Panc1 (cell line): ENCODE measurements at regions not wholly inside any gene's neighbourhood (a gene's known extent, or its start where the extent isn't known, plus 50 kb on each side); places are given as distances from the start of the nearest gene placed in this dataset.

Source experiments
- POLR2AphosphoS5 ChIP-seq: IDR thresholded peaks from 2 replicates; pipeline ENCODE4 v1.6.1; 2012; ENCODE audit warnings: mild to moderate bottlenecking, low read depth, low read length, moderate library complexity
- REST ChIP-seq, 2 experiments: IDR thresholded peaks; 2 replicates each; pipeline ENCODE4 v1.6.1; 2011 to 2012; ENCODE audit warnings: low read depth in 2 of 2, control low read depth in 1 of 2, low read length in 1 of 2, mild to moderate bottlenecking in 1 of 2, moderate library complexity in 1 of 2; ENCODE audit not compliant: insufficient read depth in 1 of 2
- SIN3A ChIP-seq: IDR thresholded peaks from 2 replicates; pipeline ENCODE4 v1.6.1; 2012; ENCODE audit warnings: low read depth, mild to moderate bottlenecking, low read length, moderate library complexity, borderline replicate concordance; ENCODE audit not compliant: insufficient read depth
- TF ChIP-seq, protein P1 (sequence below): fragments of 450-650 bp; IDR thresholded peaks from 2 replicates; pipeline ENCODE4 v1.5.1; 2017; ENCODE audit warnings: mild to moderate bottlenecking

- TF ChIP-seq, protein P1, sequence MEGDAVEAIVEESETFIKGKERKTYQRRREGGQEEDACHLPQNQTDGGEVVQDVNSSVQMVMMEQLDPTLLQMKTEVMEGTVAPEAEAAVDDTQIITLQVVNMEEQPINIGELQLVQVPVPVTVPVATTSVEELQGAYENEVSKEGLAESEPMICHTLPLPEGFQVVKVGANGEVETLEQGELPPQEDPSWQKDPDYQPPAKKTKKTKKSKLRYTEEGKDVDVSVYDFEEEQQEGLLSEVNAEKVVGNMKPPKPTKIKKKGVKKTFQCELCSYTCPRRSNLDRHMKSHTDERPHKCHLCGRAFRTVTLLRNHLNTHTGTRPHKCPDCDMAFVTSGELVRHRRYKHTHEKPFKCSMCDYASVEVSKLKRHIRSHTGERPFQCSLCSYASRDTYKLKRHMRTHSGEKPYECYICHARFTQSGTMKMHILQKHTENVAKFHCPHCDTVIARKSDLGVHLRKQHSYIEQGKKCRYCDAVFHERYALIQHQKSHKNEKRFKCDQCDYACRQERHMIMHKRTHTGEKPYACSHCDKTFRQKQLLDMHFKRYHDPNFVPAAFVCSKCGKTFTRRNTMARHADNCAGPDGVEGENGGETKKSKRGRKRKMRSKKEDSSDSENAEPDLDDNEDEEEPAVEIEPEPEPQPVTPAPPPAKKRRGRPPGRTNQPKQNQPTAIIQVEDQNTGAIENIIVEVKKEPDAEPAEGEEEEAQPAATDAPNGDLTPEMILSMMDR, result no peak
- TF ChIP-seq SIN3A (no peak), REST (IDR thresholded peaks at IDR 0.05; ENCODE audit: insufficient read depth in 1 of 2, low read depth in 2 of 2, low read length in 1 of 2) (no peak), POLR2AphosphoS5 (no peak)
Observed at GRCh38 chr14:53719536-53719935, 237.1 kb downstream of the BMP4 start.
